GM19328 (cell line): ENCODE measurements at regions not wholly inside any gene's neighbourhood (a gene's known extent, or its start where the extent isn't known, plus 50 kb on each side); places are given as distances from the start of the nearest gene placed in this dataset.

Experiments
- ATAC-seq: cut with Tn5 transposase; IDR thresholded peaks from one replicate; pipeline ENCODE4 v1.9.1; 2021; ENCODE audit warnings: mild to moderate bottlenecking, moderate library complexity; ENCODE audit not compliant: unreplicated experiment

DNA sequence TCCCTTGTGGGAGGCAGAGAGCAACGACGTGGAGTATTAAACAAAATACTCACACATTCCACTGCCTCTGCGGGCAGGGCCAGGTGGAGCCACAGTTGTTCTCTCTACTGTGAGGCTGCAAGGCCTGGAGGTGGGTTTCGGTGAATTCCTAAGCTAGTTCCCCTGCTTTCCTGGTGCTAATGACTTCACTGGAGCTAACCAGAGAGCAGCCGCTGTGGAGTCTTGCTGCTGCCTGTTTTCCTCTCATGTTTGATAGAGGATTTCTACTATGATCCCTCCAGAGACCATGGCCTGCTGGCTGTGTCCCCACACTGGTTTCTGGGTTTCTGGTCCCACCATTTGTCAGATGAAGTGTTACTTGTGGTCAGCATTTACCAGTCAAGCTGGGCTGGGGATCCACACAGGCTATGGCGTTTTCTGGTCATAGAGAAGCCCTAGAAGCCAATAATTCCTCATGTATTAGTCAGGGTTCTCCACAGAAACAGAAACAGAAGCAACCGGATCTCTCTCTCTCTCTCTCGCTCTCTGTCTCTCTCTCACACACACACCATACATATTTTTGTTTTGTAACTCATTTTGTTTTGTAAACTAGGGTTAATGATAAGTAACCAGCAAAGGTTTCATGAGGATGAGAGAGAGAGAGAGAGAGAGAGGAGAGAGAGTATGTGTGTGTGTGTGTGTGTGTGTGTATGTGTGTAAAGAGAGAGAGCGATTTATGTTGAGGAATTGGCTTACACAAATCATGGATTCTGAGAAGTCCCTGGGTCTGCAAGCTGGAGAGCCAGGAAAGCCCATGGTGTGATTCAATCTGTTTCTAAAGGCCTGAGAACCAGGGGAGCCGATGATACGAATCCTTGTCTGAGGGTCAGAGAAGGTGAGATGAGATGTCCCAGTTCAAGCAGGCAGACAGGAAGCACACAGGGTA lies 403.0 kb downstream of the GADD45G start:
- no peak for ATAC-seq

DNA sequence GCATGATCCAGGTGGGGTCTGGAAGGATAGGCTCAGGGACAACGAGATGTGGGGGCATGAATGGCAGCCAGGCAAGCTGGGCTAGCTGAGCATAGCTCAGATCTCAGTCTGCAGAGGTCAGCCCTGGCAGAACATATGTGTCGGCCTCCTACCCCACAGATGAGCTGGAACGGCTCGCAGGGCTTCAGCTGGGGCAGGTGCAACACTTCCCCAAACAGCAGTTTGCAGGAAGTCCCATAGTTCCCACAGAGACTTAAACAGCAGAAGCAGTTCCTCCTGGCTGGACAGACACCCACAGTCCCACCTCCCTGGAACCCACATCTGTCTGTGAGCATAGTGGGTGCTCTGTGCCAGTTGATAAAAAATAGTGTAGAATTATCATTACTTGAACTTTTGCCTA lies 404.6 kb downstream of the GADD45G start:
- ATAC-seq: no peak

DNA sequence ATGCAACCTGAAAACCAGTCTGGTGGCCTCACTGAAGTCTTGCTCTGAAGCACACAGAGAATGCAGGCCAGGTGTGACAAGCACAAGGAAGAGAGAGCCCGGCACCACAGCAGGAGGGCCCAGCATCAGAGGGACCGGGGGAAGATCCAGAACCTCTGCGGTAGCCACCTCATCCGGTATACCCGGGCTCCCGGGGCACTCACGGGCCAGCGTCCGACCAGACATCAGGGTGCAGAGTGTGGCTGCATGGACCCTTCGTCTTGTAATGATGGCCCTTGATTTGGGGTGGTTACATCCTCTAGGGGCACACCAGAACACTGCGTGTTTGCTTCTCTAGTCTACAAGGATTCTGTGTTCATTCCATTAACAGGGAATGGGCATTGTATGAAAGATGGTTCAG lies 406.0 kb downstream of the GADD45G start:
- ATAC-seq: no peak

DNA sequence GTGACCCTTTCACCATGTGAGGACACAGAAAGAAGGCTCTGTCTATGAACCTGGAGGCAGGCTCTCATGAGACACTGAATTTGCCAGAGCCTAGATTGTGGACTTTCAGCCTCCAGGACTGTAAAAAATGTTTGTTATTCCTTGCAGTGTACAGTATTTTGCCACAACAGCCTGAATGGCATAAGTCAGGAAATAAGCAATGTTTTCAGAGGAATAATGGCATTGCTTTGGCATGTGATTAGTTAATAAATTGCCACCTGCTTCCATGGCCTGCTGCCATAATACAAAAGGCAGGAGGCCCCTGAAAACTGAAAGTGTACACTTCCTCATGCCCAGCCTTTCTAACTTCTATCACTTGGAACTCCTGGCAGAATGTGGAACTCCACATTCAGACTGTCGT lies 408.1 kb downstream of the GADD45G start:
- ATAC-seq: no peak

DNA sequence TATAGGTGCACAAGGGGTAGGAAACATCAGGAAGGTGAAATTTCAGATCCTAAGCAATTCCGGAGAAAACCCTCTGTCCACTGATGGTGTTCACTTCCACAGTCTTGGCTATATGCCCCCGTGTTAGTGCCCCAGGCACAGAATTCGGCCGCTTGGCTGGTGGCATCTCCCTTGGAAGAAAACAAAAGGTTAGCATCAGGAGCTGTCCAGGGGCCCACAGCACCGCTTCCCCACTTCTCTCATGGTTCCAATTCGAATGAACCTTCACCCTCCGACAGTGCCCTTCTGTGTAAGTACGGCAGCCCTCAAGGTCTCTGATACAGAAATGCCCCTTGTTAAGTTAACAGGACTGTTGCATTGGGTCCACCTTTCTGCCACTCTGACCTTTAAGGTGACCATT lies 409.0 kb downstream of the GADD45G start:
- no peak for ATAC-seq

DNA sequence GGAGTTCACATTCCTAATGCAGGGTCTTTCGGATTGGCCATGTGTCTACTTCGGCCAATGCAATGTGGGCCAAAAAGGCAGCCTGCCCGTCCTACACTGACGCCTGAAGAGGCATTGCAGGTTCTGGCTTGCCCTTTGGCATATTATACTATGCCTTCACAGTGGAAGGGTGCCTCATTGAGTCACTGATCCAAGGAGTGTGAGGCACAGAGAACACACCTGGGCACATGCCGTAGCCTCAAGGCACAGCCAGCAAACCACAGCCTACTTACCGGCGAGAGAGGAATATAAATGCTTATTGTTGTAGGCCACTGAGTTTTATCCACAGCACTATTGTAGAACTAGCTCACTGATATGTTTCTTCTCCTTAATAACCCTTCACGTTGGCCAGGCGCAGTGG lies 409.6 kb downstream of the GADD45G start:
- ATAC-seq: no peak

DNA sequence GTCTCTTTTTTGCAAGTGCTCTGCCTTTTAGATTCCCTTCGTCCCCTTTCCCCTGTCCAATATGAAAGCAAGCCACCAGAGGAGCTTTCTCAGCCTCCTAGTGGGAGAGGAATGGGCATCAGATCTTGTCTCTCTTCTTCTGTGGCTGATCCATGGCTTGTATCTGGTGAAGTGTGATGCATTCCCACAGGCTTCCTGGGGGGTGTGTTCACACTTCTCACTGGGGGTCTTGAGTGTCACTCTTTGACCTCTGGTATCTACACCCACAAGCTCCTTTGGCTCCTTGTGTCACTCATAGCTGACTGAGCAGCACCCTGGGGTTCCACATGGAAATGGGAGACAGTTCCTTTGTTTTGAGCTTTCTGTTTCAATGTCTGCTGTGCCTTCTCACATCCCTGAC lies 411.5 kb downstream of the GADD45G start:
- ATAC-seq: no peak

DNA sequence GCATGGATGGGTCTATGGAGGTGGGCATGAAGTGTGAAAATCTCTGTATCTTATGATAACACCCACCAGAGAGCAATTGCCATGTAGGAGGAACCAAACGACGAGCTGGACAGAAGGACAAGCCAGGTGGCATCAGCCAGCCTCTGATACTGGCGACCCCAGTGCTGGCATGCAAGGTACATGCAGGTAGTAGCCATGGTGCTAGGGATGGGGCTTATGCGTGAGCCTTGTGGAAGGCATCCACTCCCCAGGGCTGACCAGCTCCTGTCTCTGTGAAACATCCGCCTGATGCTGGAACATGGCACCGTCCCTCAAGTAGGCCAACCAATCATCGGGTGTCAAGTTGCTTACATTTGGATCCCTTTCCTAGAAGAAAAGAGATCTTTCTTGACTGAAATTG lies 412.9 kb downstream of the GADD45G start:
- no peak for ATAC-seq

DNA sequence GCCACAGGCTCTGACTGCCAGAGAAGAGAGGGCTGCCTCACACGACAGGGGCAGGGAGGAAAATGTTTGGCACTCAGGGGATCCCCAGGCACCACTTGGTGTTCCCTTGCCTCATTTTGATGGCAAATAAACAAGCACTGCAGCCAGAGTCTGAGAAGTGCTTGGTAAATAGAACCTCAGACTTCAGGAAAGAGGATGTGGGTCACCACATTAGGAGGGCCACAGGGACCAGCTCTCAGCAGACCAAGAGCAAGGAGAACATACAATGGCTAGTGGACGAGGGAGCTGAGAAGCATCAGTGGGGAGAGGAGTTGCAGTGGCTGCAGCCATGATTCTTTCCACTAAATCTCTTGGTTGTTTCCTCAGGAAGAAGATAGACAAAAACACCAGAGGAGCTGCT lies 413.9 kb downstream of the GADD45G start:
- ATAC-seq: no peak

DNA sequence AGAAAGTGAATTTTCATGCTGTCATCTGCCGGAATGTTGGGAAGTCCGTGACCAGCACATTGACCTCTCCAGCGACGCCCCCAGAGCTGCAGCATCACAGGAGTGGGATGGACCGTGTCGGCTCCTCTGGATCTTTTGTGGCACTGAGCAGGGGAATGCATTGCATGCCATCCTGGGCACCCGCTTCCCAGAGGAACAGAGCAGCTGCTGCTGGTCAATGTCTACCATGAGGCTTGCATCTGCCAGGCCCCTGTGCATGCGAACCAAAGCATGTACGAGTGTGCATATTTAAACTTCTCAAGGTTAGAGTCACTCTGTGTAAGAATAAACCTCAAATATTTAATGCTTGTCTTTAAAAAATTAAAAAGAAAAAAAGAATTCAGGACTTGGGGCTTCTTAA lies 414.8 kb downstream of the GADD45G start:
- no peak for ATAC-seq

DNA sequence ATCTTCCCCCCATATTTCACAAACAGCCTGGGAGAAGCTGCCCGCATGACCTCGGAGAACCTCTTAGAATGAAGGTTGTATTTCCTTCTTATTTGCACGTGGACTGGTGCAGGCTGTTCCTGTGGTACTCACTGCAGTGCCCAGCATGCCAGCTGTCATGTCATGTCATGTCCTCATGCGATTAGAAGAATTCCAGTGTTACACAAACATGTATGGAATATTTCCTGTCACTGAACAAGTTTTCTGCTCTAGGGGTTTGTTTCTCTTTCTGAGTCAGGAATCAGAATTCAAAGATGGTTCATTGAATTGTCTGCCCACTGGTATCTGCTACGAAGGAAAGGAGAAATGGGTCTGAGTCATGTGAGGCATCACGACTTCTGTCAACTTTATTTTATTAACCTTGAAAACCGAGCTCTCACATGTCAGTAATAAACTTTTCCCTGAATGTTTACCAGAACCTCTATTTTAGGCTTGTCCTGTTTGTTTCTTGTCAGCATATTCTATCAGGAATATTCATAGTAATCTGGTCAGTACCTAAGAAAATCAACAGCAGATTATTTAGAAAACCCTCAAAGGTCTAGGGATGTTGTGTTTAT lies 415.6 kb downstream of the GADD45G start:
- ATAC-seq: no peak

DNA sequence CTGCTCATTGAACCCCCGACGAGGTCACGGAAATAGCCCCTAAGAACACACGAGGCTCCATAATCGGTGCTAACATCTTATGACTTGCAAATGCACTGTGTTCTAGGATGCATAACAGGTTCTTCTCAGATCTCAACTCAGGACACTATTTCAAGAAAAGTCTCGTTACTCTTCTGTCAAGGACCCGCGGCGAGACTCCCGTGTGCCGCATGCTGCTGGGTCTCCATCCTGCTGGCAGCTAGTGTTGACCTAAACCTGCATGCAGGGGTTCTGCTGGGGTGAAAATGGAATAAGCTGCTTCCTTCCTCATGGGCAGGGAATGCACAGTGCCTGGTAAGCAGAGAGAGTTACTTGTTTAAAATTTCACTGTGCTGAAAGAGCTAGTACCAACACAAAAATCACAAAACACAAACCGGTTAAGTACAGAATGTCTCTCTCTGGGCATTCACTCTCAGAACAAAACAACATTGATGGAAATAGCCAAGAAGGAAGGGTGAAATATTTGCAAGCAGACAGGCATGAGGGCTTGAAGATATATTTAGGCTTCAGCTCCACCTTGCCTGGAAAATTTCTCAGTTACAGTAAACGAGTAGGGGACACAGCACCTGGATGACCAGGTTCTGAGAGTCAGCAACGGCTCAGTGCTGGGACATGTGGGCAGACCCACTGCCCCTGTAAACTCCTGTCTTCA lies 416.5 kb downstream of the GADD45G start:
- no peak for ATAC-seq

DNA sequence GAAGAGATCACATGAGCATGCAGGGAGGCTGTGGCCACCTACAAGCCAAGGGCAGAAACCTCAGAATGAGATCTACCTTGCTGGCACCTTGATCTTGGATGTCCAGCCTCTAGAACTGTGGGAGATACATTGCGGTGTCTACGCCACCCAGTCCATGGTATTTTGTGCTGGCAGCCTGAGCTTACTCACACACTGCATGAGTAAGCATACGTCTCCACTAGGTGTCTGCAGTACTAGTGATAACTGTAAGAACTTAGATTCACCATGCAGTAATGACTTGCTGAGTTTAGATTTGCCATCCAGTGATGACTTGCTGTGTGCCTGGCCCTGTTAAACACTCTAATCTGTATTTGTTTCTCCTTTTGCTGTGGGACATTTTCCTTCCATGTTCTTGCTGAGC lies 417.7 kb downstream of the GADD45G start:
- ATAC-seq: no peak

DNA sequence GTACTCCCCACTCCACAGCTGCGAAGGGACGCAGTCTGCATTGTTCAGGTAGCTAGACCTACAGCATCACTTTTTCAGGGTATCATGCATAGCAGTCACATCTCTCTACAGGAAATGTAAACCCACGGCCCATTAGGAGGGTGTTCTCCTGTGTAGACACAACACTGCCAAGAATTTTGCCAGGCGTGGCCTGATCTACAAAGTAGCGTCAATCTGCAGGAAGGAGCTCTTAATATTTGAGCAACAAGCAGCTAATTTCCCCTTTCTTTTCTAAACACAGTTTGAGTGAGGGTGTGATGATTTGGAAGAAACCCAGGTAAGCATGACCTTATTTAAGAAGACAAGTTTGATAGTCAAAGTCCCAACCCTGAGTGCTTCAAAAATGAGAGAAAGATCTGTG lies 419.0 kb downstream of the GADD45G start:
- no peak for ATAC-seq

DNA sequence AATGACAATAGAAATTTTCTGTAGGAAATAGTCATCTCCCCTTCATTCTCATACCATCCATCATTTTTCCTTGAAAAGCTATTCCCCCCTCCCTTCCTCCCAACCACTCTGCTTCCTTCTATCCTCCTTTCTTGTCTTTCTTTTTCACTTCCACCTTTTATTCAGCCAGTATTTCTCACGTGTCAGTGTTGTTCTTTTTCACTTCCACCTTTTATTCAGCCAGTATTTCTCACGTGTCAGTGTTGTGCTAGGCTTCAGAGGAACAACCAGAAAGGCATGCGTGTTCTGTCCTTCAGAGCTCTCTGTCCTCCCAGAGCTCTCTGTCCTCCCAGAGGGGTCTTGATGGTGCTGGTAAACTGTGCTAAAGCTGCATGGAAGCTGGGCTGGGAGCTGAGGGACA lies 419.6 kb downstream of the GADD45G start:
- ATAC-seq: no peak

DNA sequence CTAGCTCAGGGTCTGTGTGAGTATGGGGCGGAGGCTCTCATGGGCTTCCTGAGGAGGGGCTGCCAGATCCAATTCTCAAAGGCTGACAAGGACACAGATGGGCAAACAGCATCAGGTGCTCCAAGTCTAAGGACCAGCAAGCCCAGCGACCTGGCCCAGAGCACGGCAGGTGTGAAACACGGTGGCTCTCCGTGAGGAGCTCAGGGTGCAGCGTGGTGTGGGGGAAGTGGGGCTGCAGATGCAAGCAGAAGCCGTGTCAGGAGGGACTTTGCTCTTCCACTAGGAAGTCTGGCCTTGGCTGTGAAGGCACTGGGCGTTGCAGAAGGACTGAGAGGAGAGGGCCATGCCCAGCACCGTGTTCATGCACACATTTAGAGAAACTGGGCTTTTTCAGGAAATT lies 420.0 kb downstream of the GADD45G start:
- no peak for ATAC-seq

DNA sequence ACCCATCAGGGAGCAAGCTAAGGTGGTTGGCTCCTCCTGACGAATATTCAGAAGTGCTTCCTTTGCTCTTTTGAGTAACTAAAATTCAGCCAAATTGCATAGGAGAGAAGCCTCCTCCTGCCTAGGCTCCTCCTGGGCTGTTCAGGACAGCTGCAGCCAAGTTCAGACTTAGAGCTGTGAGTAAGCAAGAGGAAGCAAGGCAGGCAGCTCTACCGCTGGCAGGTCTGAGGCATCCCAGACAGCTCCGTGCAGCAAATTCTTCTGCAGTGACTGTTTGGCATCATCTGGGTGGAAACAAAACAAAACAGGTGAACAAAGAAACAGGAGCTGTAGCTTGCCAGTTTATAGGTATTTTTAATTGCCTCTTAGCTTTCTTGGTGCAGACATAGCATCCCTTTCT lies 421.0 kb downstream of the GADD45G start:
- no peak for ATAC-seq

DNA sequence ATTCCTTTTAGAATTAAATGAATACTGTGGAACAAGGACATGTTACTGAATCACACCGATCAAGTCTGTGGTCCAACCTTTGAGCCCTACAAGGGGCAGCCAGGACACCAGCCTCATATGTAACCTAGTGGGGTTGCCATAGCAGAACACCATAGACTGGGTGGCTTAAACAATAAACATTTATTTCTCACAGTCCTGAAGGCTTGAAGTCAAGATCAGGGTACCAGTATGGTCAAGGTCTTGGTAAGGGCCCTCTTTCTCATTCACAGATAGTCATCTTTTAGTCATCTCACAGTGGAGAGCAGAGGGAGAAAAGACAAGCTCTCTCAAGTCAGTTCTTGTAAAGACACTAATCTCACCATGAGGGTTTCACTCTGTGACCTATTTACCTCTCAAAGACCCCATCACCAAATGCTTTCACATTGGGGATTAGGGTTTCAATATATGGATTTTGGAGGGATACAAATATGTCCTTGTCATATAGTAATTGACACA lies 422.5 kb downstream of the GADD45G start:
- no peak for ATAC-seq

DNA sequence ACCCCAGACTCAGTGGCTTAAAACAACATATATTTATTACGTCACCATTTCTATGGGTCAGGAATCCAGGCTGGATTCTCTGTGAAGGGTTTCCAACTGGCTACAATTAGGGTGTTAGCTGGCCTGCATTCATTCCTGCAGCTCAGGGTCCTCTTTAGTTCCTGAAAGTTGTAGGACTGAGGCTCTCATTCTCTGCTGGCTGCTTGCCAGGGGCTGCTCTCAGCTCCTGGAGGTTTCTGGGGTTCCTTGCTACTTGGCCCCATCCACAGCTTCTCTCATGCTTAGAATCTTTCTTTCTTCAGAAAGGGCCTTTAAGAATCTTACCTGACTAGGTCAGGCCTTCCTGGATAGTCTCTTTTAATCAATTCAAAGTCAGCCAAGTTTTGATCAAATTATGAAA lies 424.6 kb downstream of the GADD45G start:
- ATAC-seq: no peak

DNA sequence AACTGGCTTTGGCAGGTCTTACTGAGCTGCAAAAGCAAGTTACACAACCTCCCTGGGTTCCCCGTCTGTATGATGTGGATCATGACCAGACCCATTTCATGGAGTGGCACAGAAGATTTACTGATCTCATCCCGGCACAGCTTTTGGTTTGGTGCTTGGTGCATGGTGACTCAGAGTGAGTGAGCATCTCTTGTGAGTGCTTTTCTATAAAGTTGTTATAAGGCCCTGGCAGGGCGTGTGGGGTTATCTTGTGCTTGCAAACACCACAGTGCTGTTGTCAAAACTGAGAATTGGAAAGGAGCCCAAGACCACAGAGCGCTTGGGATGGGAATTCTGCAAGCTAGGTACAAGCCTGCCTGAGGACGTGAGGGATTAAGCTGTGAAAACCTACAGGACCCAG lies 425.2 kb downstream of the GADD45G start:
- ATAC-seq: no peak

DNA sequence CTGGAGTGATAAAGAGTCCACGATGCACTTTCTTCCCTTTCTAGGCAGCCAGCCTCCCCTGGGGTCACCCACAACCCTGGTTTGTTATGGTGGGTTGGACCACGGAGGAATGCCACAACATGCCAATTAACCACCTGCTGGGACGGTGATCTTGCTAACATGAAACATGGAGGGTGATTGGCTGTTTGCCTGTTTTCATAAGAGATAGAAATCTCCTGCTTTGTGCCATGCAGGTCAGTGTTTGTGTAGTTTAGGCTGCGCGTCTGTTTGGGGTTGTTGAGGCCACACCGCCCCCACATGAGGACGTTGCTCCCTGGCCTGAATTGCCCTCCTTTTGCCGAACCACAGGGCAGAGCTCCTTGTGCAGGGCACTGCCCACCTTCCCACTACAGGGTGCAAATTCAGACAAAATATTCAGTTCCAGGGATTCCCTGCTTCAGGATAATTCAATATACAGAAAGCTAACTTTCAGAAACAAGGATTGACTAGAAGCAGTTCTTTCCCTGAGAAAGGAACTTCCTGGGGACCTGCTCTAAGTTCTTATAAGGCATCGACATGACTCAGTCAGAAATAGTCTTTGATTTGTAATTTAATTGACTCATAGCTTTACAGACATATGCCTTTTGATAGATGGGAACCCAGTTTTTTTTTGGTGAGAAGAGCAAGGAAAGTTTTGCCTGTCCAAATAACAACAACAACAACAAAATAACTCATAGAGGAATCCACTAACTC lies 427.6 kb downstream of the GADD45G start:
- ATAC-seq: no peak
